Calu3 (cell line): ENCODE measurements at regions not wholly inside any gene's neighbourhood (a gene's known extent, or its start where the extent isn't known, plus 50 kb on each side); places are given as distances from the start of the nearest gene placed in this dataset.

Experiments
- BruUV-seq: library from RNA; stranded (reverse); fragments of 400-500 nt; replicated peaks from 2 replicates; lab custom pipeline; 2021; lab: Mats Ljungman, UMichigan
- CTCF ChIA-PET: fragments of 300-600 bp; sonication (Branson Sonifier 250); formaldehyde crosslinking; loops from one replicate; lab custom pipeline; 2022; ENCODE audit warnings: antibody characterized with exemption; lab: Charles Lee
- DNase-seq: peaks from one replicate; pipeline ENCODE4 v3.0.0; 2022
- H3K27ac Mint-ChIP-seq: one replicate; pipeline ENCODE4 v1.8.0; 2022; ENCODE audit warnings: mixed read lengths; ENCODE audit not compliant: unreplicated experiment
- H3K27me3 Mint-ChIP-seq: one replicate; pipeline ENCODE4 v1.8.0; 2022; ENCODE audit warnings: mixed read lengths; ENCODE audit not compliant: unreplicated experiment
- H3K36me3 Mint-ChIP-seq: one replicate; pipeline ENCODE4 v1.8.0; 2022; ENCODE audit warnings: mild to moderate bottlenecking, moderate library complexity, mixed read lengths; ENCODE audit not compliant: insufficient read depth, unreplicated experiment
- H3K4me1 Mint-ChIP-seq: one replicate; pipeline ENCODE4 v1.8.0; 2022; ENCODE audit warnings: mild to moderate bottlenecking, low read depth, mixed read lengths; ENCODE audit not compliant: unreplicated experiment
- H3K4me3 Mint-ChIP-seq: one replicate; pipeline ENCODE4 v1.8.0; 2022; ENCODE audit warnings: mild to moderate bottlenecking, low read depth, moderate library complexity, mixed read lengths; ENCODE audit not compliant: unreplicated experiment
- H3K9me3 Mint-ChIP-seq: one replicate; pipeline ENCODE4 v1.8.0; 2022; ENCODE audit warnings: low read depth, mixed read lengths; ENCODE audit not compliant: unreplicated experiment
- CTCF ChIP-seq: fragments of 200-600 bp; IDR thresholded peaks from one replicate; pipeline ENCODE4 v1.8.0; 2022; ENCODE audit warnings: antibody characterized with exemption; ENCODE audit not compliant: unreplicated experiment
- intact Hi-C: fragments of 100-400 bp; cut with micrococcal nuclease; formaldehyde crosslinking; loops from one replicate; pipeline ENCODE4 v1.10.0; 2022; ENCODE audit not compliant: unreplicated experiment

- Mint-ChIP-seq H3K27ac (no peak overlapping the region), H3K4me3 (no peak overlapping the region), H3K9me3 (peaks cover 7% of the 10 kb centered on the region), H3K4me1 (no peaks in the 10 kb centered on the region), H3K27me3 (no peaks in the 10 kb centered on the region), H3K36me3 (no peaks in the 10 kb centered on the region)
- TF ChIP-seq CTCF: no peak
- DNase-seq: no peak
- BruUV-seq: no TSS peak
- intact Hi-C loops: no loop called here
- CTCF ChIA-PET: no interaction called here
Measured at GRCh38 chr14:43175896-43176295, 1331.2 kb downstream of the FSCB start.

- Mint-ChIP-seq H3K9me3 (peaks cover 5% of the 10 kb centered on the region), H3K4me1 (no peaks in the 10 kb centered on the region), H3K36me3 (no peaks in the 10 kb centered on the region), H3K27ac (no peak overlapping the region), H3K4me3 (no peak overlapping the region), H3K27me3 (no peaks in the 10 kb centered on the region)
- intact Hi-C loops: no loop called here
- TF ChIP-seq CTCF: no peak
- no peak for DNase-seq
- CTCF ChIA-PET: no interaction called here
- no TSS peak for BruUV-seq
Measured at GRCh38 chr14:43172899-43173548, 1334.1 kb downstream of the FSCB start.

GRCh38 chr14:43169722-43170121 is 1337.4 kb downstream of the FSCB start:
- intact Hi-C loops: no loop called here
- Mint-ChIP-seq H3K27ac (no peak overlapping the region), H3K36me3 (no peaks in the 10 kb centered on the region), H3K9me3 (peaks cover 5% of the 10 kb centered on the region), H3K27me3 (no peaks in the 10 kb centered on the region), H3K4me3 (no peak overlapping the region), H3K4me1 (no peaks in the 10 kb centered on the region)
- DNase-seq: no peak
- no TSS peak for BruUV-seq
- TF ChIP-seq CTCF: no peak
- CTCF ChIA-PET: no interaction called here

GRCh38 chr14:43168371-43168925 is 1338.6 kb downstream of the FSCB start:
- no peak for DNase-seq
- Mint-ChIP-seq H3K36me3 (no peaks in the 10 kb centered on the region), H3K4me3 (no peak overlapping the region), H3K9me3 (peaks cover 5% of the 10 kb centered on the region), H3K4me1 (no peaks in the 10 kb centered on the region), H3K27me3 (no peaks in the 10 kb centered on the region), H3K27ac (no peak overlapping the region)
- CTCF ChIA-PET: no interaction called here
- no peak for TF ChIP-seq CTCF
- intact Hi-C loops: no loop called here
- no TSS peak for BruUV-seq
